ENCODE measurements at regions not wholly inside any gene's neighbourhood (a gene's known extent, or its start where the extent isn't known, plus 50 kb on each side); places are given as distances from the start of the nearest gene placed in this dataset.

DNA sequence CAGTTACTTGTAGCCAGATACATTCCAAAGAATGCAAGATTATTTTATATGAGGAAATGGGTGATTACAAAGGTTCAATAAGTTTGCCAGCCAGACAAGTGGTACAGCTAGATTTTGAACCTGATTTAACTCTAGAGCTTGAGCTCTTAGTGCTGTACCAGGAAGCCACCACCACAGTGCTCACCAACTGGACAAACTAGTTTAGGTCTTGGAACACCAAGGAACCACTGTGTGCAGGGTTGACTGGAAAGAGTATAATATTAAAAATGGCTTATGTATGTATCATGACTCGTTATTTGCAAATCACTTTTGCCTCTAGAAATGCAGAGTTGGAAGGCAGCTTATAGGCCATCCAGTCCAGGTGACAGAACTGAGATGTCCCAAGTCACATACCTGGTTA is 177.2 kb downstream of the TXNL1 start:
- TF ChIP-seq, protein P1, sequence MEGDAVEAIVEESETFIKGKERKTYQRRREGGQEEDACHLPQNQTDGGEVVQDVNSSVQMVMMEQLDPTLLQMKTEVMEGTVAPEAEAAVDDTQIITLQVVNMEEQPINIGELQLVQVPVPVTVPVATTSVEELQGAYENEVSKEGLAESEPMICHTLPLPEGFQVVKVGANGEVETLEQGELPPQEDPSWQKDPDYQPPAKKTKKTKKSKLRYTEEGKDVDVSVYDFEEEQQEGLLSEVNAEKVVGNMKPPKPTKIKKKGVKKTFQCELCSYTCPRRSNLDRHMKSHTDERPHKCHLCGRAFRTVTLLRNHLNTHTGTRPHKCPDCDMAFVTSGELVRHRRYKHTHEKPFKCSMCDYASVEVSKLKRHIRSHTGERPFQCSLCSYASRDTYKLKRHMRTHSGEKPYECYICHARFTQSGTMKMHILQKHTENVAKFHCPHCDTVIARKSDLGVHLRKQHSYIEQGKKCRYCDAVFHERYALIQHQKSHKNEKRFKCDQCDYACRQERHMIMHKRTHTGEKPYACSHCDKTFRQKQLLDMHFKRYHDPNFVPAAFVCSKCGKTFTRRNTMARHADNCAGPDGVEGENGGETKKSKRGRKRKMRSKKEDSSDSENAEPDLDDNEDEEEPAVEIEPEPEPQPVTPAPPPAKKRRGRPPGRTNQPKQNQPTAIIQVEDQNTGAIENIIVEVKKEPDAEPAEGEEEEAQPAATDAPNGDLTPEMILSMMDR (IDR thresholded peaks at IDR 0.05), result no peak
- TF ChIP-seq POLR2A (IDR thresholded peaks at IDR 0.05), result no peak

Measured in prostate gland (tissue), 2 donors.